ENCODE measurements at regions not wholly inside any gene's neighbourhood (a gene's known extent, or its start where the extent isn't known, plus 50 kb on each side); places are given as distances from the start of the nearest gene placed in this dataset.
"Not testable (repeated sequence)": the region's sequence is repeated elsewhere in the genome, so short reads cannot be mapped to it uniquely, and the experiment has no call there.

- Histone ChIP-seq H3K4me3 (ENCODE audit: low read length) (no peak overlapping the region), H3K9me3 (ENCODE audit: control insufficient read depth, low read depth, low read length) (no peaks in the 10 kb centered on the region), H3K27me3 (ENCODE audit: control insufficient read depth, insufficient read depth, low read length) (peaks cover 2% of the 10 kb centered on the region), H3K4me1 (ENCODE audit: control insufficient read depth, insufficient read depth, low read length) (no peaks in the 10 kb centered on the region), H3K36me3 (ENCODE audit: control insufficient read depth, insufficient read depth, low read length) (no peaks in the 10 kb centered on the region), H3K27ac (ENCODE audit: low read length) (no peak overlapping the region)
- DNase-seq = no peak
- no CpG with 5 or more reads among the region's 4 CpGs for WGBS (ENCODE audit: insufficient coverage, low lambda C conversion rate)
Observed at GRCh38 chr11:46208803-46209202, 68.7 kb upstream of the CREB3L1 start.

- no CpG with 5 or more reads among the region's 4 CpGs for WGBS (ENCODE audit: insufficient coverage, low lambda C conversion rate)
- no peak for DNase-seq
- Histone ChIP-seq H3K36me3 (ENCODE audit: control insufficient read depth, insufficient read depth, low read length) (no peaks in the 10 kb centered on the region), H3K4me1 (ENCODE audit: control insufficient read depth, insufficient read depth, low read length) (no peaks in the 10 kb centered on the region), H3K9me3 (ENCODE audit: control insufficient read depth, low read depth, low read length) (no peaks in the 10 kb centered on the region), H3K27me3 (ENCODE audit: control insufficient read depth, insufficient read depth, low read length) (peaks cover 6% of the 10 kb centered on the region), H3K27ac (ENCODE audit: low read length) (no peak overlapping the region), H3K4me3 (ENCODE audit: low read length) (no peak overlapping the region)
Observed at GRCh38 chr11:46207270-46207669, 70.2 kb upstream of the CREB3L1 start.

- H3K4me3 ChIP-seq (ENCODE audit: low read length); H3K4me1 ChIP-seq (ENCODE audit: control insufficient read depth, insufficient read depth, low read length): not testable (repeated sequence)
Observed at GRCh38 chr11:46204415-46204814, 73.0 kb upstream of the CREB3L1 start.

GRCh38 chr11:46203746-46204145 is 73.7 kb upstream of the CREB3L1 start:
- peaks cover 11% of the 10 kb centered on the region for H3K27me3 ChIP-seq (ENCODE audit: control insufficient read depth, insufficient read depth, low read length)
- no peak overlapping the region for H3K27ac ChIP-seq (ENCODE audit: low read length)
- no peak overlapping the region for H3K4me3 ChIP-seq (ENCODE audit: low read length)
- H3K4me1 ChIP-seq (ENCODE audit: control insufficient read depth, insufficient read depth, low read length) = no peaks in the 10 kb centered on the region
- DNase-seq = no peak
- no peaks in the 10 kb centered on the region for H3K9me3 ChIP-seq (ENCODE audit: control insufficient read depth, low read depth, low read length)
- 49% methylated on average over 3 of the region's 7 CpGs for WGBS (ENCODE audit: insufficient coverage, low lambda C conversion rate)
- no peaks in the 10 kb centered on the region for H3K36me3 ChIP-seq (ENCODE audit: control insufficient read depth, insufficient read depth, low read length)

More at GRCh38 chr11:46204415-46204814, 73.0 kb upstream of the CREB3L1 start:
- WGBS (ENCODE audit: insufficient coverage, low lambda C conversion rate) = 100% methylated on average over 2 of the region's 7 CpGs
- H3K9me3 ChIP-seq (ENCODE audit: control insufficient read depth, low read depth, low read length); DNase-seq; H3K27me3 ChIP-seq (ENCODE audit: control insufficient read depth, insufficient read depth, low read length); H3K36me3 ChIP-seq (ENCODE audit: control insufficient read depth, insufficient read depth, low read length); H3K27ac ChIP-seq (ENCODE audit: low read length): not testable (repeated sequence)

GRCh38 chr11:46202696-46203391 is 74.6 kb upstream of the CREB3L1 start:
- H3K9me3 ChIP-seq (ENCODE audit: control insufficient read depth, low read depth, low read length) = no peaks in the 10 kb centered on the region
- no peak for DNase-seq
- H3K36me3 ChIP-seq (ENCODE audit: control insufficient read depth, insufficient read depth, low read length) = no peaks in the 10 kb centered on the region
- H3K27ac ChIP-seq (ENCODE audit: low read length) = no peak overlapping the region
- no peaks in the 10 kb centered on the region for H3K4me1 ChIP-seq (ENCODE audit: control insufficient read depth, insufficient read depth, low read length)
- WGBS (ENCODE audit: insufficient coverage, low lambda C conversion rate) = 80% methylated on average over 7 of the region's 10 CpGs
- H3K4me3 ChIP-seq (ENCODE audit: low read length) = no peak overlapping the region
- peaks cover 12% of the 10 kb centered on the region for H3K27me3 ChIP-seq (ENCODE audit: control insufficient read depth, insufficient read depth, low read length)

GRCh38 chr11:46202149-46202548 is 75.3 kb upstream of the CREB3L1 start:
- H3K4me3 ChIP-seq (ENCODE audit: low read length) = no peak overlapping the region
- 100% methylated on average over 1 of the region's 7 CpGs for WGBS (ENCODE audit: insufficient coverage, low lambda C conversion rate)
- H3K9me3 ChIP-seq (ENCODE audit: control insufficient read depth, low read depth, low read length) = no peaks in the 10 kb centered on the region

GRCh38 chr11:46200537-46201281 is 76.8 kb upstream of the CREB3L1 start:
- H3K36me3 ChIP-seq (ENCODE audit: control insufficient read depth, insufficient read depth, low read length) = no peaks in the 10 kb centered on the region
- no peak overlapping the region for H3K4me3 ChIP-seq (ENCODE audit: low read length)
- H3K4me1 ChIP-seq (ENCODE audit: control insufficient read depth, insufficient read depth, low read length) = no peaks in the 10 kb centered on the region
- H3K9me3 ChIP-seq (ENCODE audit: control insufficient read depth, low read depth, low read length) = no peaks in the 10 kb centered on the region
- H3K27me3 ChIP-seq (ENCODE audit: control insufficient read depth, insufficient read depth, low read length) = peaks cover 18% of the 10 kb centered on the region
- no peak for DNase-seq
- WGBS (ENCODE audit: insufficient coverage, low lambda C conversion rate) = 80% methylated on average over 1 of the region's 10 CpGs
- H3K27ac ChIP-seq (ENCODE audit: low read length) = no peak overlapping the region

More at GRCh38 chr11:46202149-46202548, 75.3 kb upstream of the CREB3L1 start:
- no peak overlapping the region for H3K27ac ChIP-seq (ENCODE audit: low read length)
- DNase-seq = no peak
- H3K4me1 ChIP-seq (ENCODE audit: control insufficient read depth, insufficient read depth, low read length) = no peaks in the 10 kb centered on the region
- H3K36me3 ChIP-seq (ENCODE audit: control insufficient read depth, insufficient read depth, low read length) = no peaks in the 10 kb centered on the region
- peaks cover 16% of the 10 kb centered on the region for H3K27me3 ChIP-seq (ENCODE audit: control insufficient read depth, insufficient read depth, low read length)

GRCh38 chr11:46198245-46199240 is 77.3 kb upstream of the PHF21A start:
- Histone ChIP-seq H3K9me3 (ENCODE audit: control insufficient read depth, low read depth, low read length) (no peaks in the 10 kb centered on the region), H3K4me1 (ENCODE audit: control insufficient read depth, insufficient read depth, low read length) (no peaks in the 10 kb centered on the region)
- 86% methylated on average over 1 of the region's 8 CpGs for WGBS (ENCODE audit: insufficient coverage, low lambda C conversion rate)

GRCh38 chr11:46197421-46197820 is 76.2 kb upstream of the PHF21A start:
- no peaks in the 10 kb centered on the region for H3K4me1 ChIP-seq (ENCODE audit: control insufficient read depth, insufficient read depth, low read length)
- no peak overlapping the region for H3K27ac ChIP-seq (ENCODE audit: low read length)
- DNase-seq = no peak
- H3K27me3 ChIP-seq (ENCODE audit: control insufficient read depth, insufficient read depth, low read length) = peaks cover 13% of the 10 kb centered on the region
- H3K36me3 ChIP-seq (ENCODE audit: control insufficient read depth, insufficient read depth, low read length) = no peaks in the 10 kb centered on the region
- no peaks in the 10 kb centered on the region for H3K9me3 ChIP-seq (ENCODE audit: control insufficient read depth, low read depth, low read length)
- WGBS (ENCODE audit: insufficient coverage, low lambda C conversion rate) = 50% methylated on average over 1 of the region's 3 CpGs
- H3K4me3 ChIP-seq (ENCODE audit: low read length) = no peak overlapping the region

More at GRCh38 chr11:46198245-46199240, 77.3 kb upstream of the PHF21A start:
- Histone ChIP-seq H3K36me3 (ENCODE audit: control insufficient read depth, insufficient read depth, low read length) (no peaks in the 10 kb centered on the region), H3K27ac (ENCODE audit: low read length) (no peak overlapping the region), H3K27me3 (ENCODE audit: control insufficient read depth, insufficient read depth, low read length) (peaks cover 18% of the 10 kb centered on the region), H3K4me3 (ENCODE audit: low read length) (no peak overlapping the region)
- no peak for DNase-seq

- no peak overlapping the region for H3K27ac ChIP-seq (ENCODE audit: low read length)
- no peak for DNase-seq
Observed at GRCh38 chr11:46188017-46188416, 66.8 kb upstream of the PHF21A start.

More at GRCh38 chr11:46188017-46188416, 66.8 kb upstream of the PHF21A start:
- no peak overlapping the region for H3K4me3 ChIP-seq (ENCODE audit: low read length)
- H3K4me1 ChIP-seq (ENCODE audit: control insufficient read depth, insufficient read depth, low read length) = no peaks in the 10 kb centered on the region
- no peaks in the 10 kb centered on the region for H3K9me3 ChIP-seq (ENCODE audit: control insufficient read depth, low read depth, low read length)
- H3K27me3 ChIP-seq (ENCODE audit: control insufficient read depth, insufficient read depth, low read length) = peaks cover 2% of the 10 kb centered on the region
- no peaks in the 10 kb centered on the region for H3K36me3 ChIP-seq (ENCODE audit: control insufficient read depth, insufficient read depth, low read length)

Measured in large intestine (tissue), 3 donors.